HG02884 (cell line): ENCODE measurements at regions not wholly inside any gene's neighbourhood (a gene's known extent, or its start where the extent isn't known, plus 50 kb on each side); places are given as distances from the start of the nearest gene placed in this dataset.

Experiments
- ATAC-seq: cut with Tn5 transposase; IDR thresholded peaks from one replicate; pipeline ENCODE4 v1.9.1; 2021; ENCODE audit warnings: mild to moderate bottlenecking, moderate library complexity; ENCODE audit not compliant: unreplicated experiment

GRCh38 chr5:109917154-109917546 is 227.4 kb downstream of the MAN2A1 start:
- no peak for ATAC-seq

GRCh38 chr5:109917966-109918365 is 228.2 kb downstream of the MAN2A1 start:
- ATAC-seq = no peak

GRCh38 chr5:109920736-109921135 is 231.0 kb downstream of the MAN2A1 start:
- no peak for ATAC-seq

- no peak for ATAC-seq
Measured at GRCh38 chr5:109921735-109922380, 232.1 kb downstream of the MAN2A1 start.

- no peak for ATAC-seq
Measured at GRCh38 chr5:109922381-109922995, 232.8 kb downstream of the MAN2A1 start.

- ATAC-seq = no peak
Measured at GRCh38 chr5:109923205-109923604, 233.5 kb downstream of the MAN2A1 start.

GRCh38 chr5:109924237-109925107 is 234.7 kb downstream of the MAN2A1 start:
- ATAC-seq = no peak

- no peak for ATAC-seq
Measured at GRCh38 chr5:109927639-109928038, 237.9 kb downstream of the MAN2A1 start.

- no peak for ATAC-seq
Measured at GRCh38 chr5:109928046-109928445, 238.3 kb downstream of the MAN2A1 start.

GRCh38 chr5:109928811-109929210 is 239.1 kb downstream of the MAN2A1 start:
- no peak for ATAC-seq

- ATAC-seq = no peak
Measured at GRCh38 chr5:109929376-109929775, 239.6 kb downstream of the MAN2A1 start.

GRCh38 chr5:109929911-109930310 is 240.2 kb downstream of the MAN2A1 start:
- ATAC-seq = no peak

GRCh38 chr5:109931049-109931780 is 241.5 kb downstream of the MAN2A1 start:
- no peak for ATAC-seq

- ATAC-seq = no peak
Measured at GRCh38 chr5:109935833-109936490, 246.2 kb downstream of the MAN2A1 start.

- peak; percentile 66 for ATAC-seq
Measured at GRCh38 chr5:109936996-109937395, 247.3 kb downstream of the MAN2A1 start.

GRCh38 chr5:109937951-109938350 is 248.2 kb downstream of the MAN2A1 start:
- ATAC-seq = no peak

GRCh38 chr5:109938453-109938852 is 248.7 kb downstream of the MAN2A1 start:
- no peak for ATAC-seq

- no peak for ATAC-seq
Measured at GRCh38 chr5:109939116-109939682, 249.5 kb downstream of the MAN2A1 start.

- ATAC-seq = no peak
Measured at GRCh38 chr5:109942646-109943045, 252.9 kb downstream of the MAN2A1 start.

GRCh38 chr5:109943701-109944235 is 254.0 kb downstream of the MAN2A1 start:
- ATAC-seq = no peak
